GM19035 (cell line): ENCODE measurements at regions not wholly inside any gene's neighbourhood (a gene's known extent, or its start where the extent isn't known, plus 50 kb on each side); places are given as distances from the start of the nearest gene placed in this dataset.
"Not testable (repeated sequence)": the region's sequence is repeated elsewhere in the genome, so short reads cannot be mapped to it uniquely, and the experiment has no call there.

Source experiments
- ATAC-seq: cut with Tn5 transposase; IDR thresholded peaks from one replicate; pipeline ENCODE4 v1.9.1; 2021; ENCODE audit not compliant: unreplicated experiment

GRCh38 chr7:101679653-101680173 lies 50.6 kb upstream of the MYL10 start:
- not testable (repeated sequence) for ATAC-seq

GRCh38 chr7:101680406-101681145 lies 51.5 kb upstream of the MYL10 start:
- no peak for ATAC-seq

GRCh38 chr7:101681170-101682007 lies 52.3 kb upstream of the MYL10 start:
- ATAC-seq: no peak

- ATAC-seq: no peak
These were observed 55.9 kb upstream of the MYL10 start for GRCh38 chr7:101684983-101685330.

- no peak for ATAC-seq
These were observed 56.9 kb upstream of the MYL10 start for GRCh38 chr7:101686030-101686429.

- no peak for ATAC-seq
These were observed 58.0 kb upstream of the MYL10 start for GRCh38 chr7:101687081-101687480.

- no peak for ATAC-seq
These were observed 58.7 kb upstream of the MYL10 start for GRCh38 chr7:101687791-101688182.

GRCh38 chr7:101688183-101688831 lies 59.2 kb upstream of the MYL10 start:
- peak; percentile 75 for ATAC-seq

GRCh38 chr7:101688995-101689907 lies 60.2 kb upstream of the MYL10 start:
- no peak for ATAC-seq

GRCh38 chr7:101690061-101690460 lies 61.0 kb upstream of the MYL10 start:
- no peak for ATAC-seq

- ATAC-seq: no peak
These were observed 62.8 kb upstream of the MYL10 start for GRCh38 chr7:101691822-101692384.

- no peak for ATAC-seq
These were observed 64.5 kb upstream of the MYL10 start for GRCh38 chr7:101693498-101694091.

GRCh38 chr7:101698964-101699363 lies 69.9 kb upstream of the MYL10 start:
- ATAC-seq: no peak

- no peak for ATAC-seq
These were observed 70.3 kb upstream of the MYL10 start for GRCh38 chr7:101699399-101699798.

GRCh38 chr7:101699881-101700823 lies 71.1 kb upstream of the MYL10 start:
- no peak for ATAC-seq

- ATAC-seq: no peak
These were observed 72.2 kb upstream of the MYL10 start for GRCh38 chr7:101701153-101701794.

GRCh38 chr7:101702362-101702850 lies 73.3 kb upstream of the MYL10 start:
- no peak for ATAC-seq

- no peak for ATAC-seq
These were observed 76.2 kb upstream of the MYL10 start for GRCh38 chr7:101705331-101705730.
